Stomach (tissue), 8 donors: ENCODE measurements at regions not wholly inside any gene's neighbourhood (a gene's known extent, or its start where the extent isn't known, plus 50 kb on each side); places are given as distances from the start of the nearest gene placed in this dataset.

ENCODE experiments used
- DNase-seq, 2 donors: peaks; one replicate each; pipeline versions ENCODE4 v3.0.0 to v3.0.0-alpha.2; 2013 to 2019
- H3K27ac ChIP-seq, 5 donors: fragments of 200-600 bp in 4 of 5; sonication (generic) in 4 of 5; one replicate each; pipeline ENCODE4 v1.5.1; 2013 to 2019; ENCODE audit warnings: mild to moderate bottlenecking in 1 of 5, moderate library complexity in 1 of 5
- H3K27me3 ChIP-seq, 3 donors: fragments of 200-600 bp; sonication (generic); one replicate each; pipeline ENCODE4 v1.5.1; 2017 to 2019; ENCODE audit warnings: mixed run types in 1 of 3
- H3K36me3 ChIP-seq, 4 donors: fragments of 200-600 bp; sonication (generic); 1 replicate in 3 of 4; 2 replicates in 1 of 4; pipeline ENCODE4 v1.5.1; 2016 to 2019
- H3K4me1 ChIP-seq, 4 donors: fragments of 200-600 bp; sonication (generic); one replicate each; pipeline ENCODE4 v1.5.1; 2016 to 2019
- H3K4me3 ChIP-seq, 4 donors: fragments of 200-600 bp; sonication (generic) in 3 of 4; one replicate each; pipeline ENCODE4 v1.5.1; 2016 to 2019; ENCODE audit warnings: mild to moderate bottlenecking in 1 of 4
- H3K9me3 ChIP-seq, 4 donors: fragments of 200-600 bp; sonication (generic); one replicate each; pipeline ENCODE4 v1.5.1; 2016 to 2019
- CTCF ChIP-seq, 7 experiments: fragments of 450-650 bp in 4 of 7; fragments of 200-600 bp in 3 of 7; sonication (generic) in 3 of 7; IDR thresholded peaks; one replicate each; pipeline ENCODE4 v1.5.1; 2016 to 2019; ENCODE audit warnings: antibody characterized with exemption in 7 of 7, control low read depth in 2 of 7, mild to moderate bottlenecking in 1 of 7
- EP300 ChIP-seq: sonication (generic); formaldehyde crosslinking; IDR thresholded peaks from one replicate; pipeline ENCODE4 v1.6.1; 2017; ENCODE audit warnings: antibody characterized with exemption
- POLR2A ChIP-seq, 4 donors: fragments of 450-650 bp; IDR thresholded peaks; one replicate each; pipeline ENCODE4 v1.6.1; 2016; ENCODE audit warnings: antibody characterized with exemption in 4 of 4, control low read depth in 2 of 4, mild to moderate bottlenecking in 1 of 4, moderate library complexity in 1 of 4
- POLR2AphosphoS5 ChIP-seq, 3 donors: sonication (generic); formaldehyde crosslinking; IDR thresholded peaks; one replicate each; pipeline ENCODE4 v1.6.1; 2016; ENCODE audit warnings: antibody characterized with exemption in 3 of 3
- WGBS, 5 donors: extraction: QIAGEN DNeasy Blood & Tissue Kit in 3 of 5; methylation state at CpG; one replicate each; pipeline versions ENCODE4 v1.1.5 to v1.1.7; 2013 to 2018; 5-methylcytosine and 5-hydroxymethylcytosine counted together
- intact Hi-C: fragments of 100-400 bp; cut with DNase I; formaldehyde crosslinking; loops from one replicate; pipeline ENCODE4 v1.15.1; 2023; ENCODE audit warnings: low total_unique reads
- donor health status: healthy with polysubstance abuse.
- donor health status: Bipolar disorder and iron deficiency.
- donor health status: healthy.

GRCh38 chr20:50428097-50428828 is 81.9 kb upstream of the PTPN1 start:
- Histone ChIP-seq H3K27me3 (no peaks in the 10 kb centered on the region), H3K4me1 (peaks cover 15 to 57% (median 36%) of the 10 kb centered on the region in 4 donors), H3K36me3 (no peaks in the 10 kb centered on the region), H3K27ac (peak overlapping the region in 3 of 5 donors; percentile 46 to 52 (median 51)), H3K4me3 (no peak overlapping the region), H3K9me3 (no peaks in the 10 kb centered on the region)
- 75 to 85% (median 80%) methylated on average over 6 of the region's 6 CpGs for WGBS, 5 donors
- no peak for TF ChIP-seq CTCF (IDR thresholded peaks at IDR 0.05)
- TF ChIP-seq POLR2A (IDR thresholded peaks at IDR 0.05), result no peak
- TF ChIP-seq EP300, result no peak
- TF ChIP-seq POLR2AphosphoS5 (IDR thresholded peaks at IDR 0.05), result no peak
- intact Hi-C loops, result no loop called here
- no peak for DNase-seq

DNA sequence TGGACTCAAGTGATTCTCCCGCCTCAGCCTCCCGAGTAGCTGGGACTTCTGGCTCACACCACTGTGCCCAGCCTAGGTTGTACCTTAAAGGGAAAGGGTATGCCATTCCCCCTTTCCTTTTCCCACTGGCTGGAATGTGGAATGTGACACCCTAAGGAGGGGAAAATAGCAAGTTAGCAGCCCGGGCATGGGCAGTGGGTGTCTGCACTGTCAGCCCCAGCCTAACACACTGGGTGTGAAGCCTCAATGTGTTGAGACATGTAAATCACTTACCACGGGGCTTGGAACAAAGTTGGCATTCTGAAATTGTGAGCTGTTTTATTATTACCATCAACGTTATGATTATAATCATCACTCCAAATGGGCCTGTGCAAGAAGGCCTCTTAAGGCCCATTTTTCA is 80.8 kb upstream of the PTPN1 start:
- TF ChIP-seq EP300, result no peak
- no peak for TF ChIP-seq POLR2AphosphoS5 (IDR thresholded peaks at IDR 0.05)
- TF ChIP-seq POLR2A (IDR thresholded peaks at IDR 0.05), result no peak
- Histone ChIP-seq H3K36me3 (no peaks in the 10 kb centered on the region), H3K4me3 (no peak overlapping the region), H3K4me1 (peaks cover 21 to 56% (median 28%) of the 10 kb centered on the region in 4 donors), H3K27me3 (no peaks in the 10 kb centered on the region), H3K27ac (no peak overlapping the region), H3K9me3 (no peaks in the 10 kb centered on the region)
- no peak for DNase-seq
- intact Hi-C loops, result no loop called here
- 69 to 81% (median 71%) methylated on average over 3 to 5 of the region's 5 CpGs for WGBS, 5 donors

GRCh38 chr20:50431066-50431450 is 79.1 kb upstream of the PTPN1 start:
- Histone ChIP-seq H3K27me3 (no peaks in the 10 kb centered on the region), H3K36me3 (no peaks in the 10 kb centered on the region), H3K27ac (peak overlapping the region in 2 of 5 donors; percentile 38 to 40), H3K4me3 (no peak overlapping the region), H3K4me1 (peaks cover 23 to 57% (median 27%) of the 10 kb centered on the region in 4 donors), H3K9me3 (no peaks in the 10 kb centered on the region)
- no peak for DNase-seq
- WGBS, 5 donors, result 50 to 78% (median 57%) methylated on average over 9 of the region's 9 CpGs
- TF ChIP-seq EP300, result no peak
- no peak for TF ChIP-seq CTCF (IDR thresholded peaks at IDR 0.05)
- TF ChIP-seq POLR2A (IDR thresholded peaks at IDR 0.05), result no peak
- TF ChIP-seq POLR2AphosphoS5 (IDR thresholded peaks at IDR 0.05), result no peak
- intact Hi-C loops, result no loop called here

GRCh38 chr20:50433001-50433761 is 77.0 kb upstream of the PTPN1 start:
- no peaks in the 10 kb centered on the region for H3K9me3 ChIP-seq
- H3K27me3 ChIP-seq, result no peaks in the 10 kb centered on the region
- H3K4me1 ChIP-seq, result peaks cover 7 to 40% (median 15%) of the 10 kb centered on the region in 4 donors
- no peaks in the 10 kb centered on the region for H3K36me3 ChIP-seq
- no peak for TF ChIP-seq POLR2AphosphoS5 (IDR thresholded peaks at IDR 0.05)
- TF ChIP-seq CTCF (IDR thresholded peaks at IDR 0.05), result no peak
- no peak for TF ChIP-seq EP300
- no peak for TF ChIP-seq POLR2A (IDR thresholded peaks at IDR 0.05)
- intact Hi-C loops, result no loop called here
- no peak for DNase-seq
- H3K27ac ChIP-seq, result peak overlapping the region in 4 of 5 donors; percentile 21 to 77 (median 46)
- 87 to 96% (median 90%) methylated on average over 4 of the region's 4 CpGs for WGBS, 5 donors
- H3K4me3 ChIP-seq, result no peak overlapping the region
